Brain pericyte (primary cell): ENCODE measurements at regions not wholly inside any gene's neighbourhood (a gene's known extent, or its start where the extent isn't known, plus 50 kb on each side); places are given as distances from the start of the nearest gene placed in this dataset.
"Not testable (repeated sequence)": the region's sequence is repeated elsewhere in the genome, so short reads cannot be mapped to it uniquely, and the experiment has no call there.

Source experiments
- DNase-seq: peaks from one replicate; pipeline ENCODE4 v3.0.0-alpha.2; 2012; ENCODE audit warnings: low read depth, low spot score

DNA sequence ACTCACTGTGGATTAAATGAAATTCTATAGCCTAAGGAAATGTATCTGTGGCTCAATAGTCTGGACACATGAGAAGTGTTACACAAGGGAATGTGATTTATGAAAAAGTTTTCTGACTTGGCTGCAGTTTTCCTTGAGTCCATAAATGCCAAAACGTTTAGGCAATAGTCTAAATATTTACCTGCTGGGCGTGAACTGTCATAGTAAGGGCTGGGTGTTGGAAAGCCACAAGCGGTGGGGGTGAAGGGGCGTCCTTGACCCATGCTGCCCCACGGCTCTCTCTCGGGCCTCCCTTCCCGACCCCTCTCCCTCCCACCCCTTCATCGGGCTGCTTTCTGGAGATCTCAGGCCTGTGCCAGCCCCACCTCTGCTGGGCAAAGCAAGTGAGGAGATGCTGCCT, 223.7 kb downstream of the BUB3 start:
- DNase-seq: no peak

DNA sequence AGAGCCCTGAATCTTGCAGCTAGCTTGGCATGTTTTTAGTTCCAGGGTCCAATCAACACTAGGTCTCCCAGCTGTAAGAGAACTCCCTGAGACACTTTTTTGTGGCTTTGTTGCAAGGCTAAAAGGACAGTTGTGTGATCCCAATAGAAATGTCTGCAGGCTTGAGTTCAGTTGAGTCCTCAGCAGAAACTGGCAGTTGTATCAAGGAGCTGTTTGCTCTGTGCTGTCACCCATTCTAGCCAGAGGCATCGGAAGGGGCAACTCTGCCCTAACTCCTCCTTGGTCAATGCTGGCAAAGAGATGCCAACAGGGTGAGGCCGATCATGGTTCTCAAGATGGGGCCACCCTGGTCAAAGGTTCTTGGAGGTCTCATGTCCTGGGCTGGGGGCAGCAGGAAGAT, 224.1 kb downstream of the BUB3 start:
- no peak for DNase-seq

DNA sequence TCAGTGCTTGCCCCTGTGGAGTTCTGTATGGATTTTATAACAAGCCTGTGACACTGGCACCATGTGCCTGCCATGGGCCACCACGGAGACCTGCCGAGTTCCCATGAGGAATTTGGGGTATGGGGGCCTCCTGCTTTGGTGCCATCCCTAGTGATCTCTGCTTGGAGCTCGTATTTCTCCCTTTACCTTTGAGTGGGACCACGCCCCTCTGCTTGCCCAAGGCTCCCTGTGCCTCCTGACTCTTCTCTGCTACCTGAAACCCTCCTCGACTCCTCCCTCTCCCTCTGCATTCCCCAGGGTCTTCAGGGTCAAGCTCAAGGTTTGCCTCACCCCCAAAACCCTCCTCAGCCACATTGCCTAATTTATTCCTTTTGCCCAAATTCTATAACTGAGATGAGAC, 225.0 kb downstream of the BUB3 start:
- DNase-seq: no peak

DNA sequence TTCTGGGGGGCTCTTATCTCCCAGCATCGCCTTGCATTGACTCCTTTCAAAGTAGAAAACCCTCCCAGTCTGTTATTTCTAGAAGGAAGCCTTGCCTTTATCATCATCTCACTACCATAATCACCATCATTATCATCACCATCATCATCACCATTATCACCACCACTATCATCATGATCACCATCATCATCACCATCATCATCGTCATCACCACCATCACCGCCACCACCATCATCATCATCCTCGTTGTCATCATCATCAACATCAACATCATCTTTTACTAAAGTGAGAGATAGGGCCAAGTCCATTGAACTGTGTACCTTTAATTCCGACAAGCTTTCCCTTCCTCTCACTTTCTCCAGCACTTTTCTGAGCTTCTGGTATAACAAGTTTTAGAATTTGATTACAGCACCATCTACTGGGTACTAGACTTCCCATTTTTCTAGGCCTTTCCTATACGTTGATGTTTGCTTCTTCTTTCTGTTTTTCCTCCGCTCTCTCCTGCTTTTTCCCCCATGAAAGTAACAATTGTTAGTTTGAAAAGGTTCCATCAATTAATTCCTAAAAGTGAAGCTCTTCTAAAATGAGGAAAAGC, 226.4 kb downstream of the BUB3 start:
- no peak for DNase-seq

GRCh38 chr10:123381224-123381623, 227.0 kb downstream of the BUB3 start:
- no peak for DNase-seq

DNA sequence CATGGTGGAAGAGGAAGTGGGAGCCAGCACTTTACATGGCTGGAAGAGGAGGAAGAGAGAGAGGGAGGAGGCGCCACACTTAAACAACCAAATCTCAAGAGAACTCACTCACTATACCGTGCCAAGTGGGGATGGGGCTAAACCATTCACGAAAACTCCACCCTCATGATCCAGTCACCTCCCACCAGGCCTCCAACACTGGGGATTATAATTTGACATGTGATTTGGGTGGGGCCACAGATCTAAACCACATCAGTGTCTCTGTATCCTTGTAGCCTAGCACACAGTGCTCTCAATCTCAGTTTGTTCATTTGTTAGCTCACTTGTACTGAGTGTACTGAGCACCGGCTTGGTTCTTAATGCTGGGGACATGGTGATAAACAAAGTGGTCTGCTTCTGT, 228.3 kb downstream of the BUB3 start:
- no peak for DNase-seq

DNA sequence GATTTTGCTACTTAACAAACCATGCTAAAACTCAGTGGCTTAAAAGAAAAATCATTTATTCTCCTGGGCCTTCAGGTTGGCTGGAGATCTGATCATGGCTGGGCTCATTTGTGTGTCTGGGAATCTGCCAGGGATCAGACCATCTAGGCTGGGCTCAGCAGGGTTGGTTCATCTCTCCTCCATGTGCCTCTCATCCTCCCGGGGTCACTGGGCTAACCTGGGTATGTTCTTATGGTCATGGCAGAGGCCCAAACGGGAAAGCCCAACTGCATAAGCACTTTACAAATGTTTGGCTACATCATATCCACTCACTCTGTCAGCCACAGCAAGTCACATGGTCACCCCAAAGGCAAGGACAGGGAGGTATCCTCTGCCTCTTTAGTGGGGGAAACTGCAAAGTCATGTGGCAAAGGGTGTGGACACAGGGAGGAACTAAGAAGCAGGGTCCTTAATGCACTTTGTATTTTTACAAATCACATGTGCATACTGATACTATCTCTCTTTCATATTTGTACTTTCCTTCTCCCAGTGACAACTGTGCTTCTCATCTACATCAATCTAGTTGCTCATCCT, 231.4 kb downstream of the BUB3 start:
- no peak for DNase-seq

DNA sequence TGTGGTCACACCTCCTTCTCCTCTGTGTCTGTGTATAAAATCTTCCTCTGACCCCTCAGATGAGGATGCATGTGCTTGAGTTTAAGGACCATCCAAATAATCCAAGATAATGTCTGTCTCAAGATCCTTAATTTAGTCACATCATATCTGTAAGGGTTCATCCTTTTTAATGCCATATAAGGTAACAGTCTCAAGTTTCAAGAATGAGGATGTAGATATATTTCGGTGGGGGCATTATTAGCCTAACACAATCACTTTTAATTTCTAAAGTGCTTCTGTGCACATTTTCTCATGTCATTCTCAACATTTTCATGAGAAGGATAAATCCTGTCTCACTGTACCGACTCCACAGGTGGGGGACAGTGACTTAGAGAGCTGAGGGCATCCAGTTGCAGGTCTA, 235.3 kb downstream of the BUB3 start:
- DNase-seq: no peak

- no peak for DNase-seq
These were observed 236.1 kb downstream of the BUB3 start for GRCh38 chr10:123390332-123390731.

DNA sequence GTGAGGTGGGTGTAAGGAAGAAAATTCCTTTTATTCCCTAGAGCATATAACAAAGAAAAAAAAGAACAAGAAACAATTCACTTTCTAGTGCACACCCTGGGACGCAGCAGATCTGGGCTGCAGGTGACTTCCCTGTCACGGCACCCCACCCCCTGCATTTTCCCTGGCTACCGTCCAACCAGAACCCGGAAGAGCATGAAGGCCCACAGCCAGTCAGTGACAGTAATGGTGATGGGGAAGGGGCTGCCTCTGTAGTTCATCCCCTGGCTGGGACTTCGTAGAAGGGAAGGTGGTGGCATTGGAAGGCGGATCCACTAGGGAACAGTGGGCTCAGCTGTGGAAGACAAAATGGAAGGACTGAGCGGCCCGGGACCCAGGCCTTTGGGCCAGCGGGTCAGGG, 236.7 kb downstream of the BUB3 start:
- DNase-seq: no peak

DNA sequence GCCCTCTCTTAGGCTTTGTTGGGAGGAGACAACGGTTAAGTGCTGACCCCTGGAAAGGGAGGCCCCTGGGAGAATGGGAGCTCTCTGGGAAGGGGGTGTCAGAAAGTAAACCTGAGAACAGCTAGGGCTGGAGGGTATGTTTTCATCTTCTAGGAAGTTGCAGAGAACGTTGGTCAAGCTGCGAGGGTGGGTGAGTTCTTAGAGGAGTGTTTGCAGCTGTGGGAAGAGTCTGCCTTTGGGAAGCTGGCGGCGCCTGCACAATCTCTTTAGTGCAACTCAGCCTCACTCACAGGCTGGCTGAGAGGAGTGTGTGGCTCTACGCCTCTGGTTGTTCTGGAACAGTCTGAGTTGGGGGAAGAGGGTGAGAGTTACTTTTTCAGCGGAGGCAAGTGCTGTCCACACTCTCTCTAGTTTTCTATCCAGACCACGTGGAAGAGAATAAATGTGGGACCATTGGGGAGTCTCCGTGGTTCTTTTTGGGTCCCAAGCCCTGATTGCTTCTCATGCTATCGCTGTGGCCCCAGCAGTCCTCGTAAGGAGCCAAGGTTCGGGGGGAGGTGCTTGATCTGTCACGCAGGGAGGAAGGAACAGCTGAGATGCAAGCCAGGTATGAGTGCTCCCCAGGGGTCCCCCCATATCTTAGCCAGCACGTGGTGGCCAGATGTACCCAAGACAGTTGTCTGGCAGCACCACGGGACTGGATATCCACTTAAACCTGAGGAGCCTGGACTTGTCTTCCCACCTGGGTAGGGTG, 237.2 kb downstream of the BUB3 start:
- DNase-seq: no peak

GRCh38 chr10:123392182-123392963, 238.2 kb downstream of the BUB3 start:
- DNase-seq: no peak

DNA sequence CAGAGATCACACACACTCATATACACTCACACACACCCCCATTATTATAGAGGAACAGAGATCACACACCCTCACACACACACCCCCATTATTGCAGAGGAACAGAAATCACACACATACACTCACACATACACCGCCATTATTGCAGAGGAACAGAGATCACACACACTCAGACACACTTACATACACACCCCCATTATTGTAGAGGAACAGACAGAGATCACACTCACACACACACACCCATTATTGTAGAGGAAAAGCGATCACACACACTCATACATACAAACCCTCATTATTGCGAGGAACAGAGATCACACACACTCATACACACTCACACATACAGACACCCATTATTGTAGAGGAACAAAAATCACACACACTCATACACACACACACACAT, 239.0 kb downstream of the BUB3 start:
- DNase-seq: no peak

- DNase-seq: no peak
These were observed 240.2 kb downstream of the BUB3 start for GRCh38 chr10:123394382-123394781.

DNA sequence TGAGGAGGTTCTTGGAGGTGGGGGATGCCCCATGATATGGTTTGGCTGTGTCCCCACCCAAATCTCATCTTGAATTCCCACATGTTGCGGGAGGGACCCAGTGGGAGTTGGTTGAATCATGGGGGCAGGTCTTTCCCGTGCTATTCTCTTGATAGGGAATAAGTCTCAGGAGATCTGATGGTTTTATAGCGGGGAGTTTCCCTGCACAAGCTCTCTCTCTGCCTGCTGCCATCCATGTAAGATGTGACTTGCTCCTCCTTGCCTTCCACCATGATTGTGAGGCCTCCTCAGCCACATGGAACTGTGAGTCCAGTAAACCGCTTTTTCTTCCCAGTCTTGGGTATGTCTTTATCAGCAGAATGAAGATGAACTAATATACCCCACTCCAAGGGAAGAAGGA, 241.0 kb downstream of the BUB3 start:
- DNase-seq: not testable (repeated sequence)

GRCh38 chr10:123395906-123396305, 241.7 kb downstream of the BUB3 start:
- DNase-seq: no peak

- no peak for DNase-seq
These were observed 244.0 kb downstream of the BUB3 start for GRCh38 chr10:123398180-123398591.

DNA sequence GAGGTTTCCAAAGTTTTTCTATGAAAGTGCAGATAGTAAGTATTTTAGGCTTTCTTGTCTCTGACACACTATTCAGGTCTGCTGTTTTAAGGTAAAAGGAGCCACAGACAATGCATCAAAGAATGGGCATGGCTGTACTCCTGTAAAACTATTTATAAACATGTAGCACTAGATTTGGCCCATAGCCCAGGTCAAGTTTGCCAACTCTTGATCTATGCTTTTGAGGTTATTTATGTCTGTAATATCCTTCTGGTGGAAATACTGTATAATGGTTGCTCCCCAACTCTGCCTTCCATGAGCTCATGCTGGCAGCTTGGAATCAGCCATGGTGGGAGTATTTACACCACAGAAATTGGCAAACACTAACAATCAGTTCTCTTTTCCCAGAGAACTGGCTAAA, 244.6 kb downstream of the BUB3 start:
- DNase-seq: no peak

GRCh38 chr10:123399276-123399839, 245.2 kb downstream of the BUB3 start:
- no peak for DNase-seq

DNA sequence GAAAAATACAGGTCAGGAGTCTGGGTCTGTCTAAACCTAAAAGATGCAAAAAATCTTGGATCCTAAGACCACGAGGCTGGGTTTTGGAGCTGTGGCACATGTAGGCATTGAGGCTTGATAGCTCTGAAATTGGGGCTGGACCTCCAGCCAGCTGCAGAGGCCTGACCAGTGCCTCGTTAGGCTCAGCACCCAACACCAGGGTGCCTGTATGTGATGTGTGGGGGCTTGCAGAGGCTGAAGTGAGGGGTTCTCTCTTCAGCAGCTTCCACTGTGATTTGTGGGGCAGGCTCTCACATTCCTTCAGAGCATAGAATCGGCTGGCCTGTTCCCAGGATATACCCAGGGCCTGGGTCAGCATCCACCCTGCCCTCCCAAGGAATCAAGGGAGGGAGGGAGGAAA, 247.8 kb downstream of the BUB3 start:
- no peak for DNase-seq

DNA sequence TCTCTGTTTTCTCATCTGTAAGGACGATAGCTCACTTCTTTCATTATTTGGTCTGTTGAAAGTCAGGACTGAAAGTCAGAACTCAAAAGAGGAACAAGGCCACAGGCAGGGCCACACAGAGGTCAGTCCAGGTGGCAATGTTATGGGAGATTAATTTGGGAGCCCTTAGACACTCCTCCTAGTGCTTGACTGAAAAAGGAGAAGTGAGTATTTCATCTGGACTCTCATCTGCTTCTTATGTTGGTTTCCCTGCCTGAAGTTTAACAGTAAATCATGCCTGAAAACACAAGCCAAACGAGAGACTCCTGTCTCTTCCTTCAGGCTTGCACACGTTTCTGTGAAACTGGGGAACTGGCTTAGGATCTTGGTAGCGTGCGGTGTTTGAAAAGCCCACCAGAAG, 248.5 kb downstream of the BUB3 start:
- DNase-seq: no peak

GRCh38 chr10:123404357-123404756, 250.2 kb downstream of the BUB3 start:
- no peak for DNase-seq
